K562 (cell line): ENCODE measurements at regions not wholly inside any gene's neighbourhood (a gene's known extent, or its start where the extent isn't known, plus 50 kb on each side); places are given as distances from the start of the nearest gene placed in this dataset.

Source experiments
- ARID2 ChIP-seq: fragments of 450-650 bp; IDR thresholded peaks from 2 replicates; pipeline ENCODE4 v1.6.1; 2017; ENCODE audit warnings: antibody characterized with exemption, mild to moderate bottlenecking
- GABPB2 ChIP-seq: fragments of 250-450 bp; sonication (Bioruptor Pico); conservative IDR thresholded peaks from 2 replicates; pipeline ENCODE4 v1.5.1; 2021; ENCODE audit warnings: mild to moderate bottlenecking
- GTF2F1 ChIP-seq: IDR thresholded peaks from 2 replicates; pipeline ENCODE4 v1.6.1; 2011; ENCODE audit warnings: low read depth, low read length, improper control_type of control experiment
- NR2C2 ChIP-seq, 2 experiments: fragments of 200-800 bp in 1 of 2; sonication (Bioruptor generic) in 1 of 2; sonication (generic) in 1 of 2; formaldehyde crosslinking in 1 of 2; IDR thresholded peaks; 2 replicates each; pipeline versions ENCODE4 v1.6.1 to v1.8.0; 2016 to 2022; ENCODE audit warnings: mild to moderate bottlenecking in 1 of 2, missing compliant biosample characterization in 1 of 2, missing genetic modification characterization in 1 of 2, missing genetic modification reagents in 1 of 2
- POLR2AphosphoS5 ChIP-seq: IDR thresholded peaks from 2 replicates; pipeline ENCODE4 v1.6.1; 2011; ENCODE audit warnings: mild to moderate bottlenecking, low read depth, low read length, moderate library complexity; ENCODE audit not compliant: control insufficient read depth, insufficient read depth
- RBM25 ChIP-seq: fragments of 200-400 bp; formaldehyde crosslinking; IDR thresholded peaks from 2 replicates; pipeline ENCODE4 v1.6.1; 2018; ENCODE audit warnings: low read length, low read depth, moderate library complexity; ENCODE audit not compliant: severe bottlenecking
- RCOR1 ChIP-seq, 2 experiments: IDR thresholded peaks; 2 replicates each; pipeline ENCODE4 v1.6.1; 2012; ENCODE audit warnings: low read depth in 2 of 2, low read length in 2 of 2, borderline replicate concordance in 1 of 2, improper control_type of control experiment in 1 of 2
- SMARCA4 ChIP-seq: fragments of 450-650 bp; IDR thresholded peaks from 2 replicates; pipeline ENCODE4 v1.6.1; 2016
- TRIM28 ChIP-seq: fragments of 450-650 bp; IDR thresholded peaks from 2 replicates; pipeline ENCODE4 v1.6.1; 2017
- ZNF586 ChIP-seq: fragments of 450-650 bp; formaldehyde crosslinking; conservative IDR thresholded peaks from 2 replicates; pipeline ENCODE4 v1.4.0; 2020; ENCODE audit warnings: mild to moderate bottlenecking, moderate library complexity
- TF ChIP-seq, protein P1 (sequence below): sonication (generic); formaldehyde crosslinking; IDR thresholded peaks from 2 replicates; pipeline ENCODE4 v1.8.0; 2022; ENCODE audit warnings: mild to moderate bottlenecking, missing genetic modification reagents
- TF ChIP-seq, protein P2 (sequence below): fragments of 250-450 bp; sonication (Bioruptor Pico); IDR thresholded peaks from 2 replicates; pipeline ENCODE4 v1.4.0; 2020; ENCODE audit warnings: borderline replicate concordance
- TF ChIP-seq, protein P3 (sequence below): fragments of 200-600 bp; sonication (generic); IDR thresholded peaks from one replicate; pipeline ENCODE4 v1.6.1; 2012; ENCODE audit warnings: mild to moderate bottlenecking, low read depth, low read length, inconsistent platforms

DNA sequence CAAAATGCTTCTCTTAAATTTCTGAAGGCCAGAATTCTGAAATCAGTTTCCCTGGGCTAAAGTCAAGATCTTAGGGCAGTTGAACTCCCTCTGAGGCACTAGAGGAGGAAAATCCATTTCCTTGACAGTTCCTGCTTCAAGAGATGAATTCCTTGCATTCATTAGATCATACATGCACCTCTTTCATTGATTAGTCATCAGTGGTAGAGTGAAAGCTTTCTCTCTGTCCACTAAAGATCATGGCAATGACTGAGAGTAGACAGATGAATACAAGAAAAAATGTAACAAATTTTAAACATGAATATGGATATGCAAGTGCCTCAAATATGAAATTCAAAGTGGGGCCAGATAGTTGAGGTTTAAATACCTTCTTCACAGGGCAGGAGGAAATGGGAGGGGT, 693.4 kb upstream of the TMEFF2 start (continued):
- TF ChIP-seq RBM25 (no peak), ZNF586 (no peak), TRIM28 (no peak), RCOR1 (IDR thresholded peaks at IDR 0.05; ENCODE audit: borderline replicate concordance in 1 of 2, low read depth in 2 of 2, low read length in 2 of 2) (no peak), SMARCA4 (no peak), ARID2 (no peak), GABPB2 (CRISPR knock-in tag) (no peak), GTF2F1 (no peak), POLR2AphosphoS5 (no peak), NR2C2 (CRISPR knock-in tag; IDR thresholded peaks at IDR 0.05) (no peak), NR2C2 (tag; IDR thresholded peaks at IDR 0.05) (no peak)
- TF ChIP-seq, protein P1, sequence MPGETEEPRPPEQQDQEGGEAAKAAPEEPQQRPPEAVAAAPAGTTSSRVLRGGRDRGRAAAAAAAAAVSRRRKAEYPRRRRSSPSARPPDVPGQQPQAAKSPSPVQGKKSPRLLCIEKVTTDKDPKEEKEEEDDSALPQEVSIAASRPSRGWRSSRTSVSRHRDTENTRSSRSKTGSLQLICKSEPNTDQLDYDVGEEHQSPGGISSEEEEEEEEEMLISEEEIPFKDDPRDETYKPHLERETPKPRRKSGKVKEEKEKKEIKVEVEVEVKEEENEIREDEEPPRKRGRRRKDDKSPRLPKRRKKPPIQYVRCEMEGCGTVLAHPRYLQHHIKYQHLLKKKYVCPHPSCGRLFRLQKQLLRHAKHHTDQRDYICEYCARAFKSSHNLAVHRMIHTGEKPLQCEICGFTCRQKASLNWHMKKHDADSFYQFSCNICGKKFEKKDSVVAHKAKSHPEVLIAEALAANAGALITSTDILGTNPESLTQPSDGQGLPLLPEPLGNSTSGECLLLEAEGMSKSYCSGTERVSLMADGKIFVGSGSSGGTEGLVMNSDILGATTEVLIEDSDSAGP (CRISPR knock-in tag) = no peak
- TF ChIP-seq, protein P2, sequence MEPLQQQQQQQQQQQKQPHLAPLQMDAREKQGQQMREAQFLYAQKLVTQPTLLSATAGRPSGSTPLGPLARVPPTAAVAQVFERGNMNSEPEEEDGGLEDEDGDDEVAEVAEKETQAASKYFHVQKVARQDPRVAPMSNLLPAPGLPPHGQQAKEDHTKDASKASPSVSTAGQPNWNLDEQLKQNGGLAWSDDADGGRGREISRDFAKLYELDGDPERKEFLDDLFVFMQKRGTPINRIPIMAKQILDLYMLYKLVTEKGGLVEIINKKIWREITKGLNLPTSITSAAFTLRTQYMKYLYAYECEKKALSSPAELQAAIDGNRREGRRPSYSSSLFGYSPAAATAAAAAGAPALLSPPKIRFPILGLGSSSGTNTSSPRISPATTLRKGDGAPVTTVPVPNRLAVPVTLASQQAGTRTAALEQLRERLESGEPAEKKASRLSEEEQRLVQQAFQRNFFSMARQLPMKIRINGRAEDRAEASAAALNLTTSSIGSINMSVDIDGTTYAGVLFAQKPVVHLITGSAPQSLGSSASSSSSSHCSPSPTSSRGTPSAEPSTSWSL (CRISPR knock-in tag) = no peak
- TF ChIP-seq, protein P3, sequence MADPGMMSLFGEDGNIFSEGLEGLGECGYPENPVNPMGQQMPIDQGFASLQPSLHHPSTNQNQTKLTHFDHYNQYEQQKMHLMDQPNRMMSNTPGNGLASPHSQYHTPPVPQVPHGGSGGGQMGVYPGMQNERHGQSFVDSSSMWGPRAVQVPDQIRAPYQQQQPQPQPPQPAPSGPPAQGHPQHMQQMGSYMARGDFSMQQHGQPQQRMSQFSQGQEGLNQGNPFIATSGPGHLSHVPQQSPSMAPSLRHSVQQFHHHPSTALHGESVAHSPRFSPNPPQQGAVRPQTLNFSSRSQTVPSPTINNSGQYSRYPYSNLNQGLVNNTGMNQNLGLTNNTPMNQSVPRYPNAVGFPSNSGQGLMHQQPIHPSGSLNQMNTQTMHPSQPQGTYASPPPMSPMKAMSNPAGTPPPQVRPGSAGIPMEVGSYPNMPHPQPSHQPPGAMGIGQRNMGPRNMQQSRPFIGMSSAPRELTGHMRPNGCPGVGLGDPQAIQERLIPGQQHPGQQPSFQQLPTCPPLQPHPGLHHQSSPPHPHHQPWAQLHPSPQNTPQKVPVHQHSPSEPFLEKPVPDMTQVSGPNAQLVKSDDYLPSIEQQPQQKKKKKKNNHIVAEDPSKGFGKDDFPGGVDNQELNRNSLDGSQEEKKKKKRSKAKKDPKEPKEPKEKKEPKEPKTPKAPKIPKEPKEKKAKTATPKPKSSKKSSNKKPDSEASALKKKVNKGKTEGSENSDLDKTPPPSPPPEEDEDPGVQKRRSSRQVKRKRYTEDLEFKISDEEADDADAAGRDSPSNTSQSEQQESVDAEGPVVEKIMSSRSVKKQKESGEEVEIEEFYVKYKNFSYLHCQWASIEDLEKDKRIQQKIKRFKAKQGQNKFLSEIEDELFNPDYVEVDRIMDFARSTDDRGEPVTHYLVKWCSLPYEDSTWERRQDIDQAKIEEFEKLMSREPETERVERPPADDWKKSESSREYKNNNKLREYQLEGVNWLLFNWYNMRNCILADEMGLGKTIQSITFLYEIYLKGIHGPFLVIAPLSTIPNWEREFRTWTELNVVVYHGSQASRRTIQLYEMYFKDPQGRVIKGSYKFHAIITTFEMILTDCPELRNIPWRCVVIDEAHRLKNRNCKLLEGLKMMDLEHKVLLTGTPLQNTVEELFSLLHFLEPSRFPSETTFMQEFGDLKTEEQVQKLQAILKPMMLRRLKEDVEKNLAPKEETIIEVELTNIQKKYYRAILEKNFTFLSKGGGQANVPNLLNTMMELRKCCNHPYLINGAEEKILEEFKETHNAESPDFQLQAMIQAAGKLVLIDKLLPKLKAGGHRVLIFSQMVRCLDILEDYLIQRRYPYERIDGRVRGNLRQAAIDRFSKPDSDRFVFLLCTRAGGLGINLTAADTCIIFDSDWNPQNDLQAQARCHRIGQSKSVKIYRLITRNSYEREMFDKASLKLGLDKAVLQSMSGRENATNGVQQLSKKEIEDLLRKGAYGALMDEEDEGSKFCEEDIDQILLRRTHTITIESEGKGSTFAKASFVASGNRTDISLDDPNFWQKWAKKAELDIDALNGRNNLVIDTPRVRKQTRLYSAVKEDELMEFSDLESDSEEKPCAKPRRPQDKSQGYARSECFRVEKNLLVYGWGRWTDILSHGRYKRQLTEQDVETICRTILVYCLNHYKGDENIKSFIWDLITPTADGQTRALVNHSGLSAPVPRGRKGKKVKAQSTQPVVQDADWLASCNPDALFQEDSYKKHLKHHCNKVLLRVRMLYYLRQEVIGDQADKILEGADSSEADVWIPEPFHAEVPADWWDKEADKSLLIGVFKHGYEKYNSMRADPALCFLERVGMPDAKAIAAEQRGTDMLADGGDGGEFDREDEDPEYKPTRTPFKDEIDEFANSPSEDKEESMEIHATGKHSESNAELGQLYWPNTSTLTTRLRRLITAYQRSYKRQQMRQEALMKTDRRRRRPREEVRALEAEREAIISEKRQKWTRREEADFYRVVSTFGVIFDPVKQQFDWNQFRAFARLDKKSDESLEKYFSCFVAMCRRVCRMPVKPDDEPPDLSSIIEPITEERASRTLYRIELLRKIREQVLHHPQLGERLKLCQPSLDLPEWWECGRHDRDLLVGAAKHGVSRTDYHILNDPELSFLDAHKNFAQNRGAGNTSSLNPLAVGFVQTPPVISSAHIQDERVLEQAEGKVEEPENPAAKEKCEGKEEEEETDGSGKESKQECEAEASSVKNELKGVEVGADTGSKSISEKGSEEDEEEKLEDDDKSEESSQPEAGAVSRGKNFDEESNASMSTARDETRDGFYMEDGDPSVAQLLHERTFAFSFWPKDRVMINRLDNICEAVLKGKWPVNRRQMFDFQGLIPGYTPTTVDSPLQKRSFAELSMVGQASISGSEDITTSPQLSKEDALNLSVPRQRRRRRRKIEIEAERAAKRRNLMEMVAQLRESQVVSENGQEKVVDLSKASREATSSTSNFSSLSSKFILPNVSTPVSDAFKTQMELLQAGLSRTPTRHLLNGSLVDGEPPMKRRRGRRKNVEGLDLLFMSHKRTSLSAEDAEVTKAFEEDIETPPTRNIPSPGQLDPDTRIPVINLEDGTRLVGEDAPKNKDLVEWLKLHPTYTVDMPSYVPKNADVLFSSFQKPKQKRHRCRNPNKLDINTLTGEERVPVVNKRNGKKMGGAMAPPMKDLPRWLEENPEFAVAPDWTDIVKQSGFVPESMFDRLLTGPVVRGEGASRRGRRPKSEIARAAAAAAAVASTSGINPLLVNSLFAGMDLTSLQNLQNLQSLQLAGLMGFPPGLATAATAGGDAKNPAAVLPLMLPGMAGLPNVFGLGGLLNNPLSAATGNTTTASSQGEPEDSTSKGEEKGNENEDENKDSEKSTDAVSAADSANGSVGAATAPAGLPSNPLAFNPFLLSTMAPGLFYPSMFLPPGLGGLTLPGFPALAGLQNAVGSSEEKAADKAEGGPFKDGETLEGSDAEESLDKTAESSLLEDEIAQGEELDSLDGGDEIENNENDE = no peak
